H1 (cell line): ENCODE measurements at regions not wholly inside any gene's neighbourhood (a gene's known extent, or its start where the extent isn't known, plus 50 kb on each side); places are given as distances from the start of the nearest gene placed in this dataset.

Experiments used
- CTCF ChIA-PET: fragments of 300-600 bp; sonication (Branson Sonifier 250); formaldehyde crosslinking; loops from one replicate; lab custom pipeline; 2021; ENCODE audit not compliant: partially characterized antibody; lab: Charles Lee
- POLR2A ChIA-PET: fragments of 300-600 bp; sonication (Branson Sonifier 250); formaldehyde crosslinking; loops from one replicate; lab custom pipeline; 2021; ENCODE audit warnings: inconsistent platforms; ENCODE audit not compliant: partially characterized antibody; lab: Charles Lee
- DNase-seq, 2 experiments: peaks; one replicate each; pipeline versions ENCODE4 v3.0.0 to v3.0.0-alpha.2; 2010 to 2022; ENCODE audit warnings: low spot score in 2 of 2, low read depth in 1 of 2, mixed read lengths in 1 of 2
- FAIRE-seq: peaks from 2 replicates; lab custom pipeline; 2011; peaks lifted over from hg19 to GRCh38; lab: Jason Lieb, UNC
- H2AFZ ChIP-seq: 2 replicates; pipeline ENCODE4 v1.8.1; 2012; ENCODE audit warnings: low read length, inconsistent platforms
- H2AK5ac ChIP-seq: 2 replicates; pipeline ENCODE4 v1.6.1; 2013; ENCODE audit warnings: low read depth, low read length
- H2BK120ac ChIP-seq: replicated peaks from 2 replicates; pipeline ENCODE3; 2013; ENCODE audit warnings: low read depth, low read length, inconsistent platforms
- H2BK12ac ChIP-seq: 2 replicates; pipeline ENCODE4 v1.6.1; 2013; ENCODE audit warnings: low read depth, low read length
- H2BK15ac ChIP-seq: 2 replicates; pipeline ENCODE4 v1.6.1; 2013; ENCODE audit warnings: low read length
- H2BK20ac ChIP-seq: 2 replicates; pipeline ENCODE4 v1.6.1; 2013; ENCODE audit warnings: low read length
- H2BK5ac ChIP-seq: 2 replicates; pipeline ENCODE4 v1.6.1; 2013; ENCODE audit warnings: low read depth, low read length
- H3K14ac ChIP-seq: 2 replicates; pipeline ENCODE4 v1.6.1; 2013; ENCODE audit warnings: inconsistent platforms; ENCODE audit not compliant: insufficient read length
- H3K18ac ChIP-seq: 2 replicates; pipeline ENCODE4 v1.6.1; 2013; ENCODE audit warnings: low read length; ENCODE audit errors: extremely low read depth
- H3K23ac ChIP-seq: 2 replicates; pipeline ENCODE4 v1.6.1; 2013; ENCODE audit warnings: inconsistent platforms; ENCODE audit not compliant: insufficient read length
- H3K23me2 ChIP-seq: 2 replicates; pipeline ENCODE4 v1.6.1; 2013; ENCODE audit warnings: low read depth, low read length
- H3K27ac ChIP-seq: 2 replicates; pipeline ENCODE4 v1.6.1; 2011; ENCODE audit warnings: low read depth, low read length, inconsistent platforms
- H3K27me3 ChIP-seq, 4 experiments: replicated peaks in 1 of 4; 1 replicate in 1 of 4; 2 replicates in 3 of 4; pipeline versions ENCODE4 v1.6.1 to v1.8.1; 2011 to 2013; ENCODE audit warnings: low read length in 3 of 4, mild to moderate bottlenecking in 3 of 4, inconsistent platforms in 2 of 4, mixed read lengths in 2 of 4, moderate library complexity in 1 of 4; ENCODE audit not compliant: control insufficient read depth in 3 of 4, insufficient read depth in 3 of 4; ENCODE audit errors: extremely low read depth in 1 of 4
- H3K36me3 ChIP-seq, 4 experiments: 2 replicates each; pipeline versions ENCODE4 v1.6.1 to v1.8.1; 2011 to 2013; ENCODE audit warnings: mild to moderate bottlenecking in 4 of 4, low read length in 3 of 4, moderate library complexity in 2 of 4, control low read depth in 1 of 4, inconsistent platforms in 1 of 4; ENCODE audit not compliant: insufficient read depth in 4 of 4, control insufficient read depth in 2 of 4
- H3K4ac ChIP-seq: replicated peaks from 2 replicates; pipeline ENCODE3; 2013; ENCODE audit warnings: low read length, low read depth, mixed read lengths, inconsistent platforms; ENCODE audit not compliant: insufficient read length
- H3K4me1 ChIP-seq, 4 experiments: replicated peaks in 1 of 4; 1 replicate in 1 of 4; 2 replicates in 3 of 4; pipeline versions ENCODE4 v1.6.1 to v1.8.1; 2011 to 2013; ENCODE audit warnings: low read length in 3 of 4, inconsistent platforms in 2 of 4, mixed read lengths in 1 of 4; ENCODE audit not compliant: insufficient read depth in 4 of 4, control insufficient read depth in 3 of 4
- H3K4me2 ChIP-seq, 2 experiments: 2 replicates each; pipeline versions ENCODE4 v1.6.1 to v1.8.1; 2011 to 2013; ENCODE audit warnings: low read depth in 2 of 2, low read length in 2 of 2, control low read depth in 1 of 2, inconsistent platforms in 1 of 2, mild to moderate bottlenecking in 1 of 2; ENCODE audit not compliant: insufficient read depth in 1 of 2
- H3K4me3 ChIP-seq, 4 experiments: fragments of 200-600, 300-600 bp in 1 of 4; sonication (generic), shearing (Covaris generic), sonication (Bioruptor Twin) in 1 of 4; 2 replicates each; pipeline versions ENCODE4 v1.5.1 to v1.8.1; 2011 to 2016; ENCODE audit warnings: low read length in 4 of 4, low read depth in 3 of 4, control low read depth in 2 of 4, inconsistent platforms in 2 of 4, mild to moderate bottlenecking in 2 of 4, mixed read lengths in 1 of 4, moderate library complexity in 1 of 4; ENCODE audit not compliant: insufficient read depth in 2 of 4; ENCODE audit errors: extremely low read depth in 1 of 4
- H3K56ac ChIP-seq: replicated peaks from 2 replicates; pipeline ENCODE3; 2013; ENCODE audit warnings: low read depth, mild to moderate bottlenecking, mixed read lengths, low read length, inconsistent platforms; ENCODE audit not compliant: insufficient read length
- H3K79me1 ChIP-seq: 2 replicates; pipeline ENCODE4 v1.6.1; 2013; ENCODE audit warnings: low read depth, low read length, control low read depth
- H3K79me2 ChIP-seq, 2 experiments: 2 replicates each; pipeline versions ENCODE4 v1.6.1 to v1.8.1; 2012 to 2013; ENCODE audit warnings: low read length in 2 of 2, mild to moderate bottlenecking in 2 of 2, inconsistent platforms in 1 of 2; ENCODE audit not compliant: insufficient read depth in 2 of 2, control insufficient read depth in 1 of 2
- H3K9ac ChIP-seq, 4 experiments: replicated peaks in 1 of 4; 1 replicate in 1 of 4; 2 replicates in 3 of 4; pipeline versions ENCODE4 v1.6.1 to v1.8.1; 2011 to 2013; ENCODE audit warnings: low read depth in 3 of 4, low read length in 3 of 4, control low read depth in 2 of 4, mild to moderate bottlenecking in 2 of 4, moderate library complexity in 2 of 4, inconsistent platforms in 1 of 4; ENCODE audit errors: extremely low read depth in 1 of 4
- H3K9me3 ChIP-seq, 2 experiments: 2 replicates each; pipeline versions ENCODE4 v1.6.1 to v1.8.1; 2012 to 2013; ENCODE audit warnings: mild to moderate bottlenecking in 2 of 2, moderate library complexity in 2 of 2, control low read depth in 1 of 2, inconsistent platforms in 1 of 2, low read depth in 1 of 2, low read length in 1 of 2, mixed read lengths in 1 of 2; ENCODE audit not compliant: insufficient read depth in 2 of 2
- H4K20me1 ChIP-seq, 2 experiments: replicated peaks in 1 of 2; 2 replicates each; pipeline versions ENCODE3 to v1.8.1; 2011 to 2013; ENCODE audit warnings: inconsistent platforms in 2 of 2, low read length in 2 of 2, mild to moderate bottlenecking in 1 of 2; ENCODE audit not compliant: insufficient read depth in 2 of 2, control insufficient read depth in 1 of 2
- H4K5ac ChIP-seq: 2 replicates; pipeline ENCODE4 v1.6.1; 2013; ENCODE audit warnings: low read length, low read depth, mixed read lengths, inconsistent platforms; ENCODE audit not compliant: insufficient read length
- H4K8ac ChIP-seq: 2 replicates; pipeline ENCODE4 v1.8.0; 2013; ENCODE audit warnings: mild to moderate bottlenecking, moderate library complexity, low read length, inconsistent platforms; ENCODE audit not compliant: insufficient read depth; ENCODE audit errors: extremely low read depth
- H4K91ac ChIP-seq: replicated peaks from 2 replicates; pipeline ENCODE3; 2013; ENCODE audit warnings: low read length, mixed read lengths, inconsistent platforms; ENCODE audit not compliant: insufficient read length
- CEBPB ChIP-seq: IDR thresholded peaks from 2 replicates; pipeline ENCODE4 v1.6.1; 2012; ENCODE audit warnings: low read depth, low read length
- CHD1 ChIP-seq: IDR thresholded peaks from 2 replicates; pipeline ENCODE4 v1.6.1; 2012; ENCODE audit warnings: low read depth, low read length, improper control_type of control experiment
- CREB1 ChIP-seq: IDR thresholded peaks from 2 replicates; pipeline ENCODE4 v1.6.1; 2012; ENCODE audit warnings: inconsistent platforms
- EGR1 ChIP-seq: IDR thresholded peaks from 2 replicates; pipeline ENCODE4 v1.6.1; 2011; ENCODE audit warnings: low read depth, low read length, borderline replicate concordance
- FOSL1 ChIP-seq: IDR thresholded peaks from 2 replicates; pipeline ENCODE4 v1.6.1; 2011; ENCODE audit warnings: mild to moderate bottlenecking, low read depth, low read length, moderate library complexity; ENCODE audit not compliant: insufficient read depth
- KDM5A ChIP-seq: fragments of 200-600 bp; IDR thresholded peaks from 2 replicates; pipeline ENCODE4 v1.7.1; 2012; ENCODE audit warnings: mild to moderate bottlenecking, low read length, inconsistent platforms, mixed read lengths
- RAD21 ChIP-seq, 2 experiments: IDR thresholded peaks in 1 of 2; conservative IDR thresholded peaks in 1 of 2; 2 replicates each; pipeline ENCODE4 v1.6.1; 2011; ENCODE audit warnings: low read depth in 2 of 2, low read length in 2 of 2, improper control_type of control experiment in 1 of 2, inconsistent platforms in 1 of 2, mild to moderate bottlenecking in 1 of 2, moderate library complexity in 1 of 2
- SP1 ChIP-seq: IDR thresholded peaks from 2 replicates; pipeline ENCODE4 v1.6.1; 2011; ENCODE audit warnings: low read depth, low read length
- SRF ChIP-seq: IDR thresholded peaks from 2 replicates; pipeline ENCODE4 v1.6.1; 2011; ENCODE audit warnings: mild to moderate bottlenecking, low read depth, low read length, moderate library complexity
- ZNF274 ChIP-seq: IDR thresholded peaks from 2 replicates; pipeline ENCODE4 v1.7.0; 2012; ENCODE audit warnings: low read length, borderline replicate concordance; ENCODE audit errors: extremely low read depth
- WGBS, 2 experiments: shearing (Covaris generic) in 1 of 2; methylation state at CpG; one replicate each; pipeline versions ENCODE4 v1.1.6 to v1.1.7; 2013 to 2015; ENCODE audit warnings: low lambda C conversion rate in 2 of 2, mixed read lengths in 2 of 2, inconsistent platforms in 1 of 2, low coverage in 1 of 2, missing lambda C conversion rate in 1 of 2; ENCODE audit not compliant: insufficient replicate concordance in 2 of 2, insufficient coverage in 1 of 2, insufficient read length in 1 of 2; ENCODE audit errors: extremely low coverage in 1 of 2, missing lambda C conversion rate in 1 of 2; 5-methylcytosine and 5-hydroxymethylcytosine counted together
- TF ChIP-seq, protein P1 (sequence below): IDR thresholded peaks from 2 replicates; pipeline ENCODE4 v1.6.1; 2011; ENCODE audit warnings: low read depth, mild to moderate bottlenecking, low read length; ENCODE audit not compliant: insufficient read depth
- TF ChIP-seq, protein P2 (sequence below), 3 experiments: IDR thresholded peaks; 1 replicate in 2 of 3; 2 replicates in 1 of 3; pipeline versions ENCODE4 v1.5.1 to v1.6.1; 2011; ENCODE audit warnings: low read length in 3 of 3, mild to moderate bottlenecking in 3 of 3, inconsistent platforms in 2 of 3, low read depth in 1 of 3, moderate library complexity in 1 of 3; ENCODE audit not compliant: insufficient read depth in 1 of 3; ENCODE audit errors: control extremely low read depth in 1 of 3

DNA sequence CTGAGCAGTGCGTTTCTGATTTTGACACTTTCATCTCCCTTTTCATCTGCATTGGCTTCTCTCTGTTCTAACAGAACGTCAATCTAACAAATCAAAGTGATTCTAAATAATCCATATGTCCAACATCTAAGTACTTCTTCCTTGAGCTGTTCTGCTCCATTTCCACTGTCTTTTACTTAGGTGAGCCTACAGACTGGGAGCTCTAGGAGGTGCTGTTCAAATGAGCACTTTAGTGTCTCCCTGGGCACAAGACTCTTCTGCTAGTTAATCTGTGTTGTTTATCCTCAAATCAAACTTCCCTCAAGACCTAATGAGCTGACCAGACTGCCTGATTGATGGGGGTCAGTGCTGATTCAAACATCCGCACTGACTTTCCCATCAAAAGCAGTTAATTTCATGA, 408.1 kb downstream of the WDR72 start:
- Histone ChIP-seq H3K79me2 (no peaks in the 10 kb centered on the region), H4K8ac (no peak overlapping the region), H3K27me3 (no peaks in the 10 kb centered on the region), H3K9me3 (no peaks in the 10 kb centered on the region), H3K4me3 (no peak overlapping the region), H2AK5ac (no peak overlapping the region), H2BK5ac (no peak overlapping the region), H3K18ac (no peak overlapping the region), H4K91ac (no peak overlapping the region), H2BK20ac (no peak overlapping the region), H3K56ac (no peak overlapping the region), H2BK15ac (no peak overlapping the region), H3K14ac (no peak overlapping the region), H3K36me3 (no peaks in the 10 kb centered on the region), H3K4me2 (no peak overlapping the region), H3K9ac (no peak overlapping the region), H3K23ac (no peak overlapping the region), H4K20me1 (no peaks in the 10 kb centered on the region), H2BK12ac (no peak overlapping the region), H4K5ac (no peak overlapping the region), H3K4ac (no peak overlapping the region), H3K4me1 (no peaks in the 10 kb centered on the region), H3K27ac (no peak overlapping the region), H3K23me2 (no peaks in the 10 kb centered on the region), H2BK120ac (no peak overlapping the region), H3K79me1 (no peaks in the 10 kb centered on the region), H2AFZ (no peak overlapping the region)
- CTCF ChIA-PET = interaction anchor here (1.0 to 1.8 kb wide), 3 partner anchors 8 to 32 kb away, joined by 3 to 5 read pairs (median 4); no protein-coding TSS in a partner anchor
- POLR2A ChIA-PET = no interaction called here
- 89% methylated on average over 3 of the region's 3 CpGs; no CpG with 5 or more reads in 1 of the 2 experiments for WGBS, 2 experiments
- FAIRE-seq (no peak), DNase-seq (no peak)
- TF ChIP-seq RAD21 (IDR thresholded peaks at IDR 0.05 in 1 of 2, conservative IDR thresholded peaks at IDR 0.05 in 1 of 2; ENCODE audit: low read depth in 2 of 2, low read length in 2 of 2) (peak in 1 of 2 experiments; percentile 36; a peak in 2 of 4 replicates), CREB1 (no peak), SP1 (no peak), FOSL1 (no peak), CEBPB (no peak), SRF (no peak), EGR1 (no peak), CHD1 (no peak), KDM5A (no peak), ZNF274 (no peak)
- TF ChIP-seq, protein P1, sequence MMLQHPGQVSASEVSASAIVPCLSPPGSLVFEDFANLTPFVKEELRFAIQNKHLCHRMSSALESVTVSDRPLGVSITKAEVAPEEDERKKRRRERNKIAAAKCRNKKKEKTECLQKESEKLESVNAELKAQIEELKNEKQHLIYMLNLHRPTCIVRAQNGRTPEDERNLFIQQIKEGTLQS = no peak
- TF ChIP-seq, protein P2, sequence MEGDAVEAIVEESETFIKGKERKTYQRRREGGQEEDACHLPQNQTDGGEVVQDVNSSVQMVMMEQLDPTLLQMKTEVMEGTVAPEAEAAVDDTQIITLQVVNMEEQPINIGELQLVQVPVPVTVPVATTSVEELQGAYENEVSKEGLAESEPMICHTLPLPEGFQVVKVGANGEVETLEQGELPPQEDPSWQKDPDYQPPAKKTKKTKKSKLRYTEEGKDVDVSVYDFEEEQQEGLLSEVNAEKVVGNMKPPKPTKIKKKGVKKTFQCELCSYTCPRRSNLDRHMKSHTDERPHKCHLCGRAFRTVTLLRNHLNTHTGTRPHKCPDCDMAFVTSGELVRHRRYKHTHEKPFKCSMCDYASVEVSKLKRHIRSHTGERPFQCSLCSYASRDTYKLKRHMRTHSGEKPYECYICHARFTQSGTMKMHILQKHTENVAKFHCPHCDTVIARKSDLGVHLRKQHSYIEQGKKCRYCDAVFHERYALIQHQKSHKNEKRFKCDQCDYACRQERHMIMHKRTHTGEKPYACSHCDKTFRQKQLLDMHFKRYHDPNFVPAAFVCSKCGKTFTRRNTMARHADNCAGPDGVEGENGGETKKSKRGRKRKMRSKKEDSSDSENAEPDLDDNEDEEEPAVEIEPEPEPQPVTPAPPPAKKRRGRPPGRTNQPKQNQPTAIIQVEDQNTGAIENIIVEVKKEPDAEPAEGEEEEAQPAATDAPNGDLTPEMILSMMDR (IDR thresholded peaks at IDR 0.05; ENCODE audit: control extremely low read depth in 1 of 3, insufficient read depth in 1 of 3, low read depth in 1 of 3, low read length in 3 of 3) = peak in 2 of 3 experiments; percentile 34 to 54; a peak in 3 of 4 replicates
